ENCODE measurements at regions not wholly inside any gene's neighbourhood (a gene's known extent, or its start where the extent isn't known, plus 50 kb on each side); places are given as distances from the start of the nearest gene placed in this dataset.

GRCh38 chr1:8078176-8078671 lies 52.1 kb upstream of the ERRFI1 start:
- no peak for DNase-seq

GRCh38 chr1:8077602-8078001 lies 51.5 kb upstream of the ERRFI1 start:
- DNase-seq, result no peak

GRCh38 chr1:8077120-8077573 lies 51.0 kb upstream of the ERRFI1 start:
- DNase-seq, result no peak

GRCh38 chr1:8076176-8076575 lies 50.1 kb upstream of the ERRFI1 start:
- no peak for DNase-seq
